ENCODE measurements at regions not wholly inside any gene's neighbourhood (a gene's known extent, or its start where the extent isn't known, plus 50 kb on each side); places are given as distances from the start of the nearest gene placed in this dataset.

GRCh38 chr1:189510827-189511226 lies 966.8 kb downstream of the BRINP3 start:
- no peak overlapping the region for H3K4me3 ChIP-seq
- ChIA-PET POLR2A (ENCODE audit: unreplicated experiment) (no interaction called here), CTCF (no interaction called here)
- H3K79me2 ChIP-seq (ENCODE audit: low read depth): no peaks in the 10 kb centered on the region
- no peak overlapping the region for H2AFZ ChIP-seq
- H3K4me2 ChIP-seq: no peak overlapping the region
- no peaks in the 10 kb centered on the region for H3F3A ChIP-seq (ENCODE audit: insufficient read depth, low read depth)
- H3K27ac ChIP-seq: no peak overlapping the region
- no peaks in the 10 kb centered on the region for H3K36me3 ChIP-seq (ENCODE audit: low read depth)
- BruUV-seq (replicated peaks): no TSS peak
- H3K9me2 ChIP-seq (ENCODE audit: insufficient read depth): no peaks in the 10 kb centered on the region
- H3K9me3 ChIP-seq (ENCODE audit: insufficient read depth, low read depth): no peaks in the 10 kb centered on the region; the same call in 1 of the 2 replicates
- DNase-seq: no peak
- intact Hi-C loops (cut with micrococcal nuclease; ENCODE audit: unreplicated experiment): no loop called here
- no peaks in the 10 kb centered on the region for H3K4me1 ChIP-seq (replicated peaks; ENCODE audit: insufficient read depth)
- H3K27me3 ChIP-seq (ENCODE audit: insufficient read depth, low read depth): no peaks in the 10 kb centered on the region
- TF ChIP-seq, protein P1, sequence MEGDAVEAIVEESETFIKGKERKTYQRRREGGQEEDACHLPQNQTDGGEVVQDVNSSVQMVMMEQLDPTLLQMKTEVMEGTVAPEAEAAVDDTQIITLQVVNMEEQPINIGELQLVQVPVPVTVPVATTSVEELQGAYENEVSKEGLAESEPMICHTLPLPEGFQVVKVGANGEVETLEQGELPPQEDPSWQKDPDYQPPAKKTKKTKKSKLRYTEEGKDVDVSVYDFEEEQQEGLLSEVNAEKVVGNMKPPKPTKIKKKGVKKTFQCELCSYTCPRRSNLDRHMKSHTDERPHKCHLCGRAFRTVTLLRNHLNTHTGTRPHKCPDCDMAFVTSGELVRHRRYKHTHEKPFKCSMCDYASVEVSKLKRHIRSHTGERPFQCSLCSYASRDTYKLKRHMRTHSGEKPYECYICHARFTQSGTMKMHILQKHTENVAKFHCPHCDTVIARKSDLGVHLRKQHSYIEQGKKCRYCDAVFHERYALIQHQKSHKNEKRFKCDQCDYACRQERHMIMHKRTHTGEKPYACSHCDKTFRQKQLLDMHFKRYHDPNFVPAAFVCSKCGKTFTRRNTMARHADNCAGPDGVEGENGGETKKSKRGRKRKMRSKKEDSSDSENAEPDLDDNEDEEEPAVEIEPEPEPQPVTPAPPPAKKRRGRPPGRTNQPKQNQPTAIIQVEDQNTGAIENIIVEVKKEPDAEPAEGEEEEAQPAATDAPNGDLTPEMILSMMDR (conservative IDR thresholded peaks at IDR 0.05): no peak
- TF ChIP-seq EZH2 (IDR thresholded peaks at IDR 0.05; ENCODE audit: low read depth): no peak
- H4K20me1 ChIP-seq (ENCODE audit: insufficient read depth): no peaks in the 10 kb centered on the region

DNA sequence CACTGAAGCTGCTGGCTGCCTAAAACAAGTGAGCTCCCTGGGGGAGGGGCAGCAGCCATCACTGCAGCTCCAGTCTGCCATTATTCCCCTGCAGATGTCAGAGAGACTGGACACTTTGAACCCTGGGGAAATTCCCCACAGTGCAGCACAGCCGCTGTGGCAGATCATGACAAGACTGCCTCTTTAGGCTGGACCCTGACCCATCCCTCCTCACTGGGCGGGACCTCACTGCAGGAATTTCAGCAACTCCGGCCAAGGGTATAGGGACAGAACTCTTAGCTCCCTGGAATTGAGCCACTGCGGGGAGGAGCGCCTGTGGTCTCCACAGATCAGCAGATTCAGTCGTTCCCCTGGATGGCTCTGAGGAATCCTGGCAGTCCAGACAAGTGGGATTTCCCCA lies 964.6 kb downstream of the BRINP3 start:
- BruUV-seq (replicated peaks): no TSS peak
- no peaks in the 10 kb centered on the region for H3K4me1 ChIP-seq (replicated peaks; ENCODE audit: insufficient read depth)
- intact Hi-C loops (cut with micrococcal nuclease; ENCODE audit: unreplicated experiment): no loop called here
- H3K9me3 ChIP-seq (ENCODE audit: insufficient read depth, low read depth): no peaks in the 10 kb centered on the region; the same call in 1 of the 2 replicates
- H3K27ac ChIP-seq: no peak overlapping the region
- H3K4me3 ChIP-seq: no peak overlapping the region
- TF ChIP-seq, protein P1 (conservative IDR thresholded peaks at IDR 0.05): no peak
- no peak for TF ChIP-seq EZH2 (IDR thresholded peaks at IDR 0.05; ENCODE audit: low read depth)
- no peaks in the 10 kb centered on the region for H3K79me2 ChIP-seq (ENCODE audit: low read depth)
- ChIA-PET POLR2A (ENCODE audit: unreplicated experiment) (no interaction called here), CTCF (no interaction called here)
- no peak for DNase-seq
- no peaks in the 10 kb centered on the region for H3K27me3 ChIP-seq (ENCODE audit: insufficient read depth, low read depth)
- H3F3A ChIP-seq (ENCODE audit: insufficient read depth, low read depth): no peaks in the 10 kb centered on the region
- no peaks in the 10 kb centered on the region for H4K20me1 ChIP-seq (ENCODE audit: insufficient read depth)
- no peak overlapping the region for H3K4me2 ChIP-seq
- H3K36me3 ChIP-seq (ENCODE audit: low read depth): no peaks in the 10 kb centered on the region
- H2AFZ ChIP-seq: no peak overlapping the region
- H3K9me2 ChIP-seq (ENCODE audit: insufficient read depth): no peaks in the 10 kb centered on the region

- Histone ChIP-seq H3K27ac (no peak overlapping the region), H3K27me3 (ENCODE audit: insufficient read depth, low read depth) (no peaks in the 10 kb centered on the region), H3K36me3 (ENCODE audit: low read depth) (no peaks in the 10 kb centered on the region), H3K9me2 (ENCODE audit: insufficient read depth) (no peaks in the 10 kb centered on the region), H3K9me3 (ENCODE audit: insufficient read depth, low read depth) (no peaks in the 10 kb centered on the region), H3K4me2 (no peak overlapping the region), H3F3A (ENCODE audit: insufficient read depth, low read depth) (no peaks in the 10 kb centered on the region), H3K4me3 (no peak overlapping the region), H3K79me2 (ENCODE audit: low read depth) (no peaks in the 10 kb centered on the region), H4K20me1 (ENCODE audit: insufficient read depth) (no peaks in the 10 kb centered on the region), H3K4me1 (replicated peaks; ENCODE audit: insufficient read depth) (no peaks in the 10 kb centered on the region), H2AFZ (no peak overlapping the region)
- CTCF ChIA-PET: no interaction called here
- intact Hi-C loops (cut with micrococcal nuclease; ENCODE audit: unreplicated experiment): no loop called here
- POLR2A ChIA-PET (ENCODE audit: unreplicated experiment): no interaction called here
- TF ChIP-seq, protein P1 (conservative IDR thresholded peaks at IDR 0.05): no peak
- no peak for TF ChIP-seq EZH2 (IDR thresholded peaks at IDR 0.05; ENCODE audit: low read depth)
- no TSS peak for BruUV-seq (replicated peaks)
- DNase-seq: no peak
Observed at GRCh38 chr1:189522441-189522840, 955.2 kb downstream of the BRINP3 start.

All from PC-9 (cell line).